ENCODE measurements at regions not wholly inside any gene's neighbourhood (a gene's known extent, or its start where the extent isn't known, plus 50 kb on each side); places are given as distances from the start of the nearest gene placed in this dataset.
"Not testable (repeated sequence)": the region's sequence is repeated elsewhere in the genome, so short reads cannot be mapped to it uniquely, and the experiment has no call there.

- DNase-seq (no peak), ATAC-seq (no peak)
These were observed 91.0 kb upstream of the FAM20C start for GRCh38 chr7:101146-102046.

- no peak for ATAC-seq
- no peak for DNase-seq
These were observed 90.2 kb upstream of the FAM20C start for GRCh38 chr7:102047-102711.

DNA sequence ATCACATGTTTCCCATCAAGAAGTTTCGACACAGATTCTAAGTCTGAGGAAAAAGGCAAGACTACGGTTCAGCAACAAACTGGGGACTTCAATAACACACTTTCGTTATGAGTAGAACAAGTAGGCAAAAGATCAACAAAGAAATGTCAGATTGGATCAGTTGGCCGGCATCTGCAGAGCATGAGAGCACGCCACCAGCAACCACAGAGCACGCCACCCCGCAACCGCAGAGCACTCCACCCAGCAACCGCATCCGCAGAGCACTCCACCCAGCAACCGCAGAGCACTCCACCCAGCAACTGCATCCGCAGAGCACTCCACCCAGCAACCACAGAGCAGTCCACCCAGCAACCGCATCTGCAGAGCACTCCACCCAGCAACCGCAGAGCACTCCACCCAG lies 89.7 kb upstream of the FAM20C start:
- no peak for ATAC-seq
- no peak for DNase-seq

GRCh38 chr7:103981-104380 lies 88.4 kb upstream of the FAM20C start:
- not testable (repeated sequence) for ATAC-seq, DNase-seq

GRCh38 chr7:105002-105401 lies 87.4 kb upstream of the FAM20C start:
- no peak for ATAC-seq
- DNase-seq, result no peak

DNA sequence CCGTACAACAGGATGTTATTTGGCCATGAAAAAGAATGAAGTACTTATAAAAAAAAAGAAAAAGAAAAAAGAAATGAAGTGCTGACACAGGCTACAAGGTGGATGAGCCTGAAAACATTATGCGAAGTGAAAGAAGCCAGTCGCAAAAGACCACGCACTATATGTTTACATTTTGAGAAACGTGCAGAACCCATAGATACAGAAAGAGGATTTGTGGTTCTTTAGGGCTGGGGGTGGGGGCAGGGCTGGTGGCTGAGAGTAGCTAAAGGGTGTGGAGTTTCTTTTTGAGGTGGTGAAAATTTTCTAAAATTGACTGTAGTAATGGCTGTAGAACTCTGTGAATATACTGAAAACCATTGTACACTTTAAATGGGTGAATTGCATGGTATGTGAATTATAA lies 86.0 kb upstream of the FAM20C start:
- no peak for DNase-seq
- no peak for ATAC-seq

DNA sequence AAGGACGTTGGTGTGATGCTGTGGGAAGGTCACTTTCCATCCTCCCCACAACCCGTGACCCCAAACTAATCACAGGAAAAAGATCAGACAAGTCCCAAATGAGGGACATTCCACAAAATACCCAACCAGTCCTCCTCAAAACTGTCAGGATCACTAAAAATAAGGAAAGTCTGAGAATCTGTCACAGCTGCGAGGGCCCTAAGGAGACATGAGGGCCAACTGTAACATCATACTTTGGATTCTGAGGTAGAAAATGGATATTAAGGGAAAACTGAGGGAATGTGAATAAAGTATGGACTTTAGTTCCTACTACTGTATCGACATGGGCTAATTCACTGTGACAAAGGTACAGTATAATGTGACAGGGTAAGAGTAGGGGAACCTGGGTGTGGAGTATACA lies 85.1 kb upstream of the FAM20C start:
- no peak for DNase-seq
- no peak for ATAC-seq

DNA sequence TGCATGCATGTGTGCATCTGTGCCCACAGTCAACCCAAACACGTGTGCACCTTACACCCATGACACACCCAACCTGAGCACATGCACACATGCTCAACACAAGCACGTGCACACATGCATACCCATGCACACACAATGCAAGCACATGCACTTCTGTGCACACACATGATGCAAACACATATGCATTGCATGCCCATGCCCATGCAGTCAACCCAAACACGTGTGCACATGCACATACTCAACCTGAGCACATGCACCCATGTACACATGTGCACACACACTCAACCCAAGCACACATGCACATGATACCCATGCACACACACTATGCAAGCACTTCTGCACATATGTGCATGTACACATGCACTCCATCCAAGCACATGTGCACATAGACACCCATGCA lies 84.5 kb upstream of the FAM20C start:
- ATAC-seq (no peak), DNase-seq (no peak)

DNA sequence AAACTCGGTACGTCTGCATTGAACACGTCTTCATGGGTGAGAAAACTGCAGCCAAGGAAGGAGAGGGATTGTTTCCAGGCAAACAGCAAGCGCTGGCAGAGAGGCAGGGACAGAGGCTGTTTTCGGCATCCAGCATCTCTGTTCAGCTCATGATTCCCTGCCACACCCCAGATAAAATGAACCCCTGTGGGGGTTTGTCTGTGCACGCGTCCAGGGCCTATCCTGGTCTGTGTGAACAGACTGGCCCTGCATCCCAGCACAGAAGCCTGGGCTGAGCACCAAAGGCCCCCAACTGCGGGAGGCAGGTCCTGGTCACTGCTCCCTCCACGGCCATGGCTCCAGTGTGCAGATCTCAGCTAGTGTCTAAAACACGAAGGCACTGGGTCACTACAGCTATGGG lies 83.3 kb upstream of the FAM20C start:
- ATAC-seq (no peak), DNase-seq (no peak)

GRCh38 chr7:109898-110556 lies 82.3 kb upstream of the FAM20C start:
- DNase-seq (no peak), ATAC-seq (no peak)

GRCh38 chr7:110557-111232 lies 81.7 kb upstream of the FAM20C start:
- ATAC-seq (no peak), DNase-seq (no peak)

DNA sequence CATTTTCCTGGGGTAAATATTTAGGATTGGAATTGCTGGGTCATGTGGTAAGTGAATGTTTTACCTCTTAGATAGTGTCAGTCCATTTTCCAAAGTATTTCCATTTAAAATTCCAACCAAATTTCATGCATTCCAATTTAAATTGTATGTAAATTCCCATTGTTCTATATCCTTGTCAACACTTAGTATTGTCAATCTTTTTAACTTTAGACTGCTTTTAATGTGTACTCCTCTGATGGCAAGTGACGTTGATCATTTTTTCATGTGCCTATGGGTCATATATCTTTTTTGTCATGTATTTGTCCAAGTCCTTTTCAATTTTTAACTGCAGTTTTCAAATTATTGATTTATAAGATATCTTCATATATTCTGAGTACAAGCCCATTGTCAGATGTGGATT lies 80.8 kb upstream of the FAM20C start:
- ATAC-seq, result no peak
- DNase-seq, result no peak

- ATAC-seq, result no peak
- no peak for DNase-seq
These were observed 79.5 kb upstream of the FAM20C start for GRCh38 chr7:112881-113280.

DNA sequence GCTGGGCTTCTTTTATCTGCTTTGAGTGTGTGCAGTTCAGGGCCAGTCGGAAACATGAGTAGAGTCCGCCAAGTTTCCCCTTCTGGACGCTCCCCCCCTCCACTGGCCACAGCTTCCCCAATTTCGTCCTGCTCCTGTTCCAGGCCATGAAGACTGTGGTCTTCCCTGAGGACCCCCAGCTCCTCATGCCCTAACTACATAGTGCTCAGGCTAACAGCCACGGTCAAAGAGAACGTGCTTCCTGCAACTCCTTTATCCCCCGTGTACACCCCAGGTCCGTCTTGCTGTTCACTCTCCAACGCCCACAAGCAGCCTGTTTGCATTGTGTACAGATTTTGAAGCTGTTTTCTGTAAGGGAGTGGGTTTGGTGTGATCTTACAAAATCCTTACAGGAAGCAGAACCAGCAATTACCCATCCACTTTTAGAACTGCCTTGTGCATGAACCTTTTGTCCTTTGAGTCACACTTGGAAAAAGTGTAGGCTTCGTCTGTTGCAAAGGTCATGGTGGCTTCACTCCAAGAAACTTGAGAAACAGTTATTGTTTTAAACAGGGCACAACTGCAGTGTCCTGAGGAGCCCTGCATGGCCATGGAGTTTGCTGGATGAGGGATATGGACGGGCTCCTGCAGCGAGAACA lies 77.0 kb upstream of the FAM20C start:
- no peak for DNase-seq

GRCh38 chr7:116188-116981 lies 76.0 kb upstream of the FAM20C start:
- ATAC-seq (no peak), DNase-seq (no peak)

More for the DNA sequence above, 77.0 kb upstream of the FAM20C start:
- ATAC-seq, result no peak

DNA sequence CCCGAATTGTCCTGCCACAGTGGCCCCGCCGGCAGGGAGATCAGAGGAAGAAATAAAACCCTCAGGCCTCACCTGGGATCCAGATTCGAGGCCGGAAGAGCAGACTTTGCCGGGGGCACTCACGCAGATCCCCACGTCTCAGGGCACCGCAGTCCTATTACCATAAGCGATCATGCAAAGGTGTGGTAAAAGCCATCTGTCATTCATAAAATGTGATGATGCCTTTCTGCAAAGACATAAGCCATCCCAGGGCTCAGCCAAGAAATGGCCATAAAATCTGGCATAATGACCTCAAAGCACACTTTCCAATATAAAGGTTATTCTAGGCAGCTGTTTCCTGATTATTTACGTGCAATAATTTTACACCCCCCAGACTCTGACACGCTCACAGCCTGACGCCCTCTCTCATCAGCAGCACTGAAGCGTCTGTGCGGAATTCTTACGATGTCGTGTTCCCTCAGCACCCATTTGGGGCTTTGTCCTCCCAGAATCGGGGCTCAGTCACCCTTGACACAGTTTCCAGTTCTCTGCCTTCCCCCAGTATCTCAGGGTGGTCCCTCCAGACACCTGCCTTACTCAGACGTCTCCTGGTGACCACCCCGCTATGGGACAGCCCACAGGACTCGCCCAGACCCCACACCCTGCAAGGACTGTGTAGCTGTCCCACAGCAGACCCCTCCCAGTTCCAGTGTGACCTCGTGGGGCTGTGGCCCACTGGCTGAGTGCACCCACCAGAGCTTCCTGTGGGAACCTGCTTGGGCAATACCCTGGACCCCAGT lies 74.3 kb upstream of the FAM20C start:
- ATAC-seq (no peak), DNase-seq (no peak)

DNA sequence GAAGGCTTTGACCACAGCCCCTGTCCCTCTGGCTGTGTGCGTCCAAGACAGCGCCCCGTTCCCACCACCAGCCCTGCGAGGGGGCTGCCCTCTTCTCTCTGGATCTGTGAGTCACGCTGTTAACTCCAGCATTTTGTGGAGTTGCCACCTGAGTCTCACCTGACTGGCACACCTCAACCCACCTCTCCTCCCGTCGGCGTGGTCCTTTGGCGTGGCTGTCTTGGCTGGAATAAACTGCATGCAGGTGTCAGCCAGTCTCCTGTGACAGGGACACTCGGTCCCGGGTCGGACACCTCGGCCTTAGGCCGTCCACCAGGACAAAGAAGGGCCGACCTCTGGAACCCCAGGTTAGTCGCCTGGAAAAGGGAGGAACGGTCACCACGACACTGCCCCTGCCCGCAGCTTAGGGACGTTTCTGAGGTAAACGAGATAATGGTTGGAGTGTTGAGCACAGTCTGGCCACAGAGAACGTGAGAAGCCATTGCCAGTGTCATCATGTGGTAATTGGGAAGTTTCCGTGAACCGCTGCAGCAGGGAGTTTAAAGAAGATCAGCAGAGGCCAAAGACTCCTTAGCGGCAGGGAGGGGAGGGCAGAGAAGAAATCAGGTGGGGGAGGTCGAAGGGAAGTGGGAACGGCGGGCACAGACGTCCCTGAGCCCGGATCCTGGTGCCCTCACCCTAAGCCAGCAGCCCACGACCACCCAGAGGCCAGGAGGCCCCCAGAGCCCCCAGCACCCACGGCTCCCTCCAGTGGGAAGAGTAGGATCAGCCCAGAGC lies 73.6 kb upstream of the FAM20C start:
- ATAC-seq (no peak), DNase-seq (no peak)

DNA sequence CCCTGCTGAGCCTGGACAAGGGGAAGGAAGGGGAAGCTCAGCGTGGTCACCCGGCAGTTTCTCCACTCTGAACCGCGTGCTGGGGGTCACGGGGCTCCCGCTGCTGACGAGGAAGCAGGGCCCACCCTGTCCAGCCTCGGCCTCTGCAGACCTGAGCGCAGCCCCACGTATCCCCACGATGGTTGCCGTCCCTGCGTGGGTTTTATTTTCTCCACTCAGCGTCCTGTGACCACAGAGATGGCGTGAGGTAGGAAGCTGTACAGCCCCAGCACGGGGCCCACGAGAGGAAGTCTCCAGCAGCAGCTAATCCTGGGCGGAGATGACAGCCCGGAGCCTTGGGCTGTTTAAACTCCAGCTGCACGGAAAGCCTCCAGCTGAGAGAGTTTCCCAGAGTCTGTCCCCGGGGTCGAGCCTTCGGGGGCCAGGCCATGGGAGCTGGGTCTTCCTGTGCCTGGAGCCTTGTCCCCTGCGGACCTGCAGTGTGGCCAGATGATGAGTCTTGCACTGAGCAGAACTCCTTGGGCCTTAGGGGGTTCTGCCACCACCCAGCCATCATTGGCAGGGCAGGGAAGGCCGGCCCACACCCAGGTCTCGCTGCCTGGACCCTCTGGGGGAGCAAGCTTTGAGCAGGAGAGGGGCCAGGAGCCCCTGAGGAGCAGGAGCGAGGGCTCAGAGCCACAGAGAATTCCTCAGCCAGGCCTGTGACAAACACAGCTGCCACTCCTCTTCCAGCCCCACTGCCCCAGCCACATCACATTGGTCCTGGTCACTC lies 72.8 kb upstream of the FAM20C start:
- no peak for DNase-seq

More for the DNA sequence above, 72.8 kb upstream of the FAM20C start:
- ATAC-seq, result no peak

All from stimulated activated naive CD8-positive, alpha-beta T cell treated with anti-CD3 and anti-CD28 coated beads, Interleukin-15, Interleukin-2, amounts not matched to agents 100 U/mL and 50 U/mL, for 24 hours (primary cell).